Astrocyte of the hippocampus (primary cell): ENCODE measurements at regions not wholly inside any gene's neighbourhood (a gene's known extent, or its start where the extent isn't known, plus 50 kb on each side); places are given as distances from the start of the nearest gene placed in this dataset.

Experiments
- DNase-seq: peaks from one replicate; pipeline ENCODE4 v3.0.0; 2011; ENCODE audit warnings: low read depth, low spot score

DNA sequence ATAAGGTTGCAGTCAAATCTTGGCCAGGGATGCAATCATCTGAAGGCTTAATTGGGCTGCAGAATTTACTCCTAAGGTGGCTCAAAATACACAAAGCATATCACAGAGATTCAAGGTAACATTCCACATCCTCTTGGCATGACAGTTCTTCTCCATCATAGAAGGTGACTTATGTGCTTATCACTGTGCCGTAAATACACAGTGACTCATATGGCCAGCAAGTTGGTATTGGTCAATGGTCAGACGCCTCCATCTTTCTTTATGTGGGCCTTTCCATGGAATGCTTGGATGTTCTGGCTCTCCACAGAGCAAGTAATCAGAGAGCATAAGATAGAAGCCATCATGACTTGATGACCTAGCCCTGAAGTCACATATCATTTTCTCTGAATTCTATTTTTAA lies 168.8 kb upstream of the ST8SIA2 start:
- DNase-seq, result no peak

GRCh38 chr15:92226020-92226612 lies 167.6 kb upstream of the ST8SIA2 start:
- peak; percentile 42 for DNase-seq

GRCh38 chr15:92228830-92229229 lies 164.9 kb upstream of the ST8SIA2 start:
- DNase-seq, result no peak

DNA sequence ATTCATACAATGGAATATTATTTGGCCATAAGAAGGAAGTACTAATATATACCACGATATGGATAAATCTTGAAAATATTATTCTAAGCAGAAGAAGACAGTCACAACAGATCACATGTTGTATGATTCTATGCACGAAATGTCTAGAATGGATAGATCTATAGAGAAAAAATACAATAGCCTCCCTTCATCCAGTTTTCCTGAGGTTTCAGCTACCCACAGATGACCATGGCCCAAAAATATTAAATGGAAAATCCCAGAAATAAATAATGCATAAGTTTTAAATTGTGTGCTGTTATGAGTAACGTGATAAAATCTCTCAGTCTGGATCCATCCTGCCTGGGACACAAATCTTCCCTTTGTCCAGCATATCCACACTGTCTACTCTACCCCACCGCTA lies 162.2 kb upstream of the ST8SIA2 start:
- DNase-seq, result no peak

DNA sequence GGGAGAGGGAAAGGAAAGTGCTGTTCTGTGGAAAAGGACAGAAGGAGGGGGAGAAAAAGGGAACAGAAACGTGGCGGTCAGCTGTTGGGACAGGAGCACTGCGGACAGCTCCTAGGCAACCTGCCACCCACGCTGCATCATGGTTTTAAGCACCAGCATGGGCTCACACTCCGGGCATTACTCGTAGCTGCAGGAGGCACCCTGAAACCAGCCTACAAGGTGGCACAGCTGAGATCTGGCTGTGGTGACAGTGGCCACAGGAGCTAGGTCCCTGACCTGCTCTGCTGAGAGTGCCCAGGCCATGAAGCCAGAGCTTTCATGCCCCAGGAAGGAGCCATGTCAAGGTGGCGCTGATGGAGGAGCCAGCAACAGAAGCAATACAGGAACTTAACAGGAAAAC lies 161.4 kb upstream of the ST8SIA2 start:
- no peak for DNase-seq

GRCh38 chr15:92232876-92233275 lies 160.8 kb upstream of the ST8SIA2 start:
- DNase-seq, result no peak

GRCh38 chr15:92243227-92243626 lies 150.5 kb upstream of the ST8SIA2 start:
- DNase-seq, result no peak

DNA sequence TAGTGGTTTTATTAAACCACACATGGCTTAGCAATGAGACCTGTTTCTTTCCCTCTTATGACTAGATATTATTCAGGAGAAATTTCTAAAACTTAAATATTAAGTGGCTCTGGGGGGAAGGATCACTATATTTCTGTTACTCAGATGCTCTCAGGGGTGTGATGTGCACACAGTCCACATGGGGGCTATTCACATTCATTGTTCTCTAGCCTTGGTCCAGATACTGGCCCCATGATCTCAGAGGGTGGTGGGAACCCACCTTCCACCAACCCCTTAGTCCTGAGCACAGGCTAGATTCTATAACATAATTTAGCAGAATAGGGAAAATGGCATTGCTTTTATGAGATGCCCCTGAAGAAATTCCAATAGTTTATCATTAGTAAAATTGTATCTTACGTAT lies 149.0 kb upstream of the ST8SIA2 start:
- no peak for DNase-seq

DNA sequence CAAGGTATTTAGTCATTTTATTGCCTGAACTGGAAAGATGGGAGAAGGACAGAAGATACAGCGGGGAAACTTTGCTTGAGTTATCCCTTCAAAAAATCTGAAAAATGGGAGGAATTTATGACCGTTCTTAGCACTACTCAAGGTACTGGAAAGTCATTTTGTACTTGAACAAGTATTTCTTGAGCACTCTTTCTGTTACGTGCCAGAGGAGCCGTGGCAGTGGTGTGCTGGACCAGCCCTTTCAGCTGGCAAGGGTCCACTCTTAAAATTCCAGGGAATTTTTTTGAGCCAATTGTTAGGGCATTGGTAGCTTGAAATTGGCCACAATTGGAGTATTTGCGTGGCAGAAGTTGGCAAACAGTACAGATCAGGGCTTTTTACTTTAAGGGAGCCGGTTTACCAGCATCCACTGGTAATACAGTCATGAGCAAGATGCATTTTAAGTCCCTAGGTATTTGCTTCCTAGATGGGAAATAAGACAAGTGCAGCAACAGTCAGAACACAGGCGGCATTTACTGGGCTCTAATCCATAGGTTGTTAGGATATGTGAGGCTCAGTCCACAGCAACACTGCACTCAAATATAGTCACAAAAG lies 145.9 kb upstream of the ST8SIA2 start:
- no peak for DNase-seq

DNA sequence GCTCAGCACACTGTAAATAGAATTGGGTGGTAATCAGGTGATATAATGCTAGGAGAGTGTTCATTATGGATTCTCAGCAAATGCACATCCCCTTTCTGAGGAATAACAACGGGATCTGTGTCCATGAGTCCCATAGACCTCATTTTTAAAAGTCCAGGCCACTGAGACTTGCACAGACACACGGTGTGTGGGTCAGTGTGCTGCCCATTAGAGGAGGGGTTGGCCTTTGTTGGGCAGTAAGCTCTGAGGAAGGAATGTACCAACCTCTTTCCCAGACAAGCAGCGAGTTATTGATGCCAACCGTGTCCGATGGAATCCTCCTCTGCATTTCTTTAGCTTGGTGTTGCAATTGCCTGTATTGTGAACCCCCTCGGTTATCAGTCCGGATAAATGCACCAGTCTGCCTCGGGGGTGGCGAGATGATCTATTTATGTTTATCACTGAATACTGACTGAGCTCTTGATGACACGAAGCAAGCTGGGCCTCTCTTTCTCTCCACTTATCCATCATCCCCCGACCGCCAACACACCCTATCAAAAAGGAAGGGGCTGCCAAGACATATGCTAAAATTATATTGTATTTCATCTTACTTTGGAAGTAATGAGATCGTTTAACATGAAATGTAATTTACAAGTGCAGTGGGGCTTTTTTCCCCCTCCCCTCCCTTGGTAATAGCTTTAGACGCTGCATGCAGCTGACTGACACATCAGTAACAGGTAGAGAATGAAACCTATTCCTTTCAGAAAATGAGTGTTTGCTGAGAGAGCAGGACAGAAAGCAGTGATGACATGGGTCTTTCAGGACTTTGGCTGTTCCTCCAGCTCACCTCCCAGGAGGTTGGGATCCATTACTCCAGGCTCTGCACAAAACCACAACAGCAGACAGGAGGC lies 126.6 kb upstream of the ST8SIA2 start:
- DNase-seq, result no peak

DNA sequence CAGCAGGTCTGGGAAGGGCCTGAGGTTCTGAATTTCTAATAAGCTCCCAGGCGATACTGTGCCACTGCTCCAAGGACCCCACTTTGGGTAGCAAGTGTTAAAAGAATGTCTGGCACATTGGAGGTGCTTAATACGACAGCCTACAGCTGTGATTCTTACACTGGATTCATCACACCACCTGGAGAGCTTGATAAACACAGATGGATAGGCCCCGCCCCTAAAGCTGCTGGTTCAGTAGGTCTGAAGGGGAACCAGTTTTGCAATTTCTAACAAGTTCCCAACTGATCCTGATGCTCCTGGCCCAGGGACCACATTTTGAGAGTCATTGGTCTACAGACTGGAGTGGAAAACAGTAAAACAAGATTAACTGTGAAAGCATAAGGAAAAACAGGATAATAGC lies 124.8 kb upstream of the ST8SIA2 start:
- no peak for DNase-seq

DNA sequence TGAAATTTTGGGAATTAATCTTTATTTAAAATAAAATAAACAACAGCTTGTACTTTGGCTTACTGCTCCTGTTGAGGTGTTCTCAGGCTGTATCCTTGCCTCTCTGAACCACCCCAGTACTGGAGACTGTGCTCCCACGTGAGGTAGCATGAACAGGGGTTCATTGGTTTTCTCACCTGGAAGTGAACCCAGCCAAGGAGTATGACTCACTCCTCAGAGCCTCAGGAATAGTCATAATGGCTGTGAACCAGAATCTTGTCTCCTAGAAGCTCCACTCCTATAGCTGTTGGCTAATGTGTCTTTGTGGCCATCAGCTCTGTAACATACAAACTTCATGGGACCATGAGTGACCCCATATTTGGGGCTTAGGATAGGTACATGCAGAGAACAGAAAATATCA lies 122.5 kb upstream of the ST8SIA2 start:
- DNase-seq, result no peak

DNA sequence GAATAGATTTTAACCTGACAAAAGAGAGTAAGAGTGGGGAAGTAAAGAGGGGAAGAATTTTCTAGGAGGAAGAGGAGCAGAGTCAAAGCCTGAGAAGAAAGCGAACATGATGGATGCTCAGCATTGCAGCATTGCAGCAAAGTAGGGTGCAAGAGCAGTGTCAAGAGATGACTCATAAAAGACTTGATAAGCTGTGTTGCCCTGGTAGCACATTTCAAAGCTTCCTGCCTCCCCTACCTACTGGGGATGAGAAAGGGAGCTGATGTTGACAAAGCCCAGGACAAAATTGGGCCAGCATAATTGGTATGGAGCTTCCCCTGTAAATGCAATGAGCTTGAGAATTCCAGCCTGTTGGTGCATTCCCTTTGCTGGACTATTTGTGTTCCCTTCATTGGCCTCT lies 121.6 kb upstream of the ST8SIA2 start:
- no peak for DNase-seq

DNA sequence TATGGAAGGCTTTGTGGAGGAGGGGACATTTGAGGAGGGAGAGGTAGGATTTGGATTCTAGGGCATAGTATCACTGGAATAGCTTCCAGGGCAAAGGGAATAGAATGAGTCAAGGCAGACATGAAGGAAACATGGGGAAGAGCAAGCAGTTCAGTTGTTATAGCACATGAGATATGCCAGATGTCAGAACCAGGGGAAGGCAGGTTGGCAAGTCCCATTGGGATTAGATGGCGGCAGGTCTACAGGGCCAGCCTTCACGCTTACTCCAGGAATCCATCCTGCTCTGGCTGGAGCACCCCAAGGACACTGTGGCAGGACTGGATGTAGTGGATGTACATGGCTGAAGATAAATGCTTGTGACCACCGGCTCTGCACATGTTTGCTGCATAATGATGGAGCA lies 120.4 kb upstream of the ST8SIA2 start:
- no peak for DNase-seq

- DNase-seq, result no peak
Measured at GRCh38 chr15:92273723-92274122, 120.0 kb upstream of the ST8SIA2 start.

DNA sequence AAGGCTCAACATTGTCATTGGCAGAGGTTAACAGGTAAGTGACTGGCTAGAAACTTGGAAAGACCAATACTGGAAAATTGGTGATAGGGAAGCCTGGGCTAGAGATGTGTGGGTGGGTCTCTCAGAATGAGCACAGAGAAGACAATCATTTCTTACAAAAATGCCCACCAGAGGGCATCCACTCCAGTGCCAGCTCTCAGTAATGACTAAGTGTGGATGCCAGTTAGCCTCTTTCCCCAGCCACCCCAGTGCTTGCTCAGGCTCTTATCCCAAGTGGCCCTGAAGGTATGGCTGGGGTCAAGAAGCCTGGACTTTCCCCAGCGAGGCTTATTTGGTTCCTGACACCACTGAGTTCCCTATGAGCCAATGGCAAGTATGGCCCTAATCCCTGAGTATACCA lies 115.9 kb upstream of the ST8SIA2 start:
- DNase-seq, result peak; percentile 64

GRCh38 chr15:92283813-92284212 lies 109.9 kb upstream of the ST8SIA2 start:
- DNase-seq, result no peak

DNA sequence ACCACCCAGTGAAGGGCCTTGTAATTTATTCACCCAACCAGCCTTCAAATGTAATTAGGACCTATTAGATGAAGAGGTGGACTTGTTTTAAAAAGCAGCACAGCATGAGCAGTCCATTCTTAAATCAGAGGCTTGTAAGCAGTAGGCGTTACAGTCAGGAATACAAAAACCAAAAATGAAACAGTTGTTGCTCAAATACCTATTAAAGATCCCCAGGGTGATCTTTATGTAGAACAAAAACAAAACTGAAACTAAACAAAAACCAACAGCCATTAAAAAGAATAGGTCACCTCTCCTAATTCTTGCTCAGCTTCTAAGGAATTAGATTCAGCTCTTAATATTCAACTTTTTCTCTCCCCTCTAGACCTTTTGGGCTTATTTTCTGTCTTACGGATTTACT lies 104.9 kb upstream of the ST8SIA2 start:
- no peak for DNase-seq

DNA sequence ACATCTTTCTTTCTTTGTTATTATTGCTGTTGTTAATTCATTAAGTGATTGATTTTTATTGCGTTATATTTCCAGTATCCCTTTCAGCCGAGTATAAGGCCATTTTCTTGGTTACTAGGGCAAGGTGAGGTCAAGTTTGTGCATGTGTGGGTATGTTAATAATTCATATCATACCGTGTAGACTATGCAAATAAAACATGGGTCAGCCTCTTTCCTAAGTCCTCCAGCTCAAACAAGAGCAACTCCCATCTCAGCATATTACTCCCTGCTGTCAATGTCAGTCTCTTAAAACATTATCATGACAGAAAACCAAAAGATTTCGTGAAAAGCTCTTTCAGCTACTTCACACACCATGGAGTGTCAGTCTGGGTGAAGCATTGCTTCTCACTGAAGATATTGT lies 103.9 kb upstream of the ST8SIA2 start:
- DNase-seq, result no peak

DNA sequence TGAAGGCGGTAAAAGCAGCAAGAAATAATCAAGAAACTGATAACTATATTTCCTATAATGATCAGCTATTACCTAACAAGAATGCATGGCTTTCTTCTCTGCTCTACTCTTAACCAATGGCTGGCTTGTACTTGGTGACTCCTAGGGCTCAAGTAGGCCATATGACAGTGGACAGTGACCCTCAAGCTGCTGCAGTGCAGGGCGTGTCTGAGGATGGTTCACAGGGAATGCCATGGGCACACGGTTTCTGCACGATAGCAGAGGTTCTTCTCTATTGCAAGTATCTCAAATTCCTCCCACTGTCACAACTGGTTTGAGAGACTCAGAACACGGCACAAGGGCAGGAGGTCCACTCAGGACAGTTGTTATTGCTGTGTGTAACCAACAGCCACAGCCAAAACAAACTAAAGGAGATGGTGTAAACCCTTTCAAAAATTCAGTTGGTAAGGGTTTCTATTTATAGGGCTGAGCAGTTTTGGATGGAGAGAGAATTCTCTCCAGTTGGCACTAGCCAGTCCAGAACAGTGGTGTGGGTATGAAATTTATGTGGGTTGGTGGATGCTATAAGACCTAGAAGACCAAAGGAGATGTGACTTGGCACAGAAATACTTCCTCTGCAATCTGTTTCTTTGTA lies 103.2 kb upstream of the ST8SIA2 start:
- no peak for DNase-seq

- DNase-seq, result no peak
Measured at GRCh38 chr15:92291900-92292299, 101.8 kb upstream of the ST8SIA2 start.

- no peak for DNase-seq
Measured at GRCh38 chr15:92294759-92295158, 98.9 kb upstream of the ST8SIA2 start.
